ENCODE measurements at regions not wholly inside any gene's neighbourhood (a gene's known extent, or its start where the extent isn't known, plus 50 kb on each side); places are given as distances from the start of the nearest gene placed in this dataset.

DNA sequence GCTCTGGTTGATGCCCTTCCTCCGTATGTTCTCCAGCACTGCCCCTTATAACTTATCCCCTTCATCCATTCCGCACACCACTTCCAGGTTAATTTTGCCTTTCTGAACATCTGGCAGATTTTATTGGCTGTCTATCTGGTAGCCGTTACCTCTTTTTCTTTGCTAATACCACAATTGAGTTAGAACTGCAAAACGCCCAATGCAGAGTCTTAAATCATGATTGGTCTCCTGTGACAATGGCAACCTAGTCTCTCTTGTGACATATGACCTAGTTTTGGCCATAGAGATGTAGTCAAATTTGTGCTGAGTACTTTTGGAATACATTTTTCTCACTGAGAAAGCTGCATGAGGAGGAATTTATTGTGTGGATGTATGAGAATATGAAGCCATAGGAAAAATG, 365.7 kb upstream of the PRR16 start:
- TF ChIP-seq PHF21A (CRISPR knock-in tag; IDR thresholded peaks at IDR 0.05) (no peak), TSC22D2 (CRISPR knock-in tag; IDR thresholded peaks at IDR 0.05; ENCODE audit: borderline replicate concordance) (no peak), ZNF274 (CRISPR knock-in tag; IDR thresholded peaks at IDR 0.05) (no peak), SMC3 (IDR thresholded peaks at IDR 0.05; ENCODE audit: low read length) (no peak), JUND (CRISPR knock-in tag; IDR thresholded peaks at IDR 0.05) (no peak), CREB1 (IDR thresholded peaks at IDR 0.05) (no peak), CREB1 (CRISPR knock-in tag; IDR thresholded peaks at IDR 0.05) (no peak), ZNF10 (CRISPR knock-in tag; IDR thresholded peaks at IDR 0.05; ENCODE audit: borderline replicate concordance, low read depth) (no peak), CTCF (CRISPR knock-in tag; IDR thresholded peaks at IDR 0.05) (no peak), ZBTB44 (CRISPR knock-in tag; IDR thresholded peaks at IDR 0.05) (no peak), EZH2 (conservative IDR thresholded peaks at IDR 0.05; ENCODE audit: low read depth, low read length) (no peak), RNF2 (conservative IDR thresholded peaks at IDR 0.05; ENCODE audit: low read depth) (no peak), ZNF546 (CRISPR knock-in tag; conservative IDR thresholded peaks at IDR 0.05) (no peak)
- TF ChIP-seq, protein P1, sequence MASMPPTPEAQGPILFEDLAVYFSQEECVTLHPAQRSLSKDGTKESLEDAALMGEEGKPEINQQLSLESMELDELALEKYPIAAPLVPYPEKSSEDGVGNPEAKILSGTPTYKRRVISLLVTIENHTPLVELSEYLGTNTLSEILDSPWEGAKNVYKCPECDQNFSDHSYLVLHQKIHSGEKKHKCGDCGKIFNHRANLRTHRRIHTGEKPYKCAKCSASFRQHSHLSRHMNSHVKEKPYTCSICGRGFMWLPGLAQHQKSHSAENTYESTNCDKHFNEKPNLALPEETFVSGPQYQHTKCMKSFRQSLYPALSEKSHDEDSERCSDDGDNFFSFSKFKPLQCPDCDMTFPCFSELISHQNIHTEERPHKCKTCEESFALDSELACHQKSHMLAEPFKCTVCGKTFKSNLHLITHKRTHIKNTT (CRISPR knock-in tag; IDR thresholded peaks at IDR 0.05): no peak

All from HepG2 (cell line).